Heart right ventricle (tissue), 16 donors: ENCODE measurements at regions not wholly inside any gene's neighbourhood (a gene's known extent, or its start where the extent isn't known, plus 50 kb on each side); places are given as distances from the start of the nearest gene placed in this dataset.

Experiments
- ATAC-seq, 8 donors: fragments of 200-7000 bp; cut with Tn5 transposase; one replicate each; pipeline ENCODE4 v1.9.1; 2020; ENCODE audit warnings: mild to moderate bottlenecking in 8 of 8, moderate library complexity in 8 of 8, moderate number of reproducible peaks in 1 of 8
- DNase-seq, 2 donors: peaks; one replicate each; pipeline ENCODE4 v3.0.0-alpha.2; 2020
- H3K27ac ChIP-seq, 10 donors: fragments of 200-600 bp; sonication (generic) in 2 of 10; one replicate each; pipeline versions ENCODE4 v1.5.0 to v1.8.0; 2020 to 2022; ENCODE audit warnings: mild to moderate bottlenecking in 3 of 10
- H3K27me3 ChIP-seq, 7 donors: fragments of 200-600 bp; one replicate each; pipeline ENCODE4 v1.8.0; 2021 to 2022; ENCODE audit warnings: mild to moderate bottlenecking in 2 of 7
- H3K36me3 ChIP-seq, 9 donors: fragments of 200-600 bp; sonication (generic) in 1 of 9; one replicate each; pipeline versions ENCODE4 v1.5.0 to v1.8.0; 2020 to 2022; ENCODE audit warnings: mild to moderate bottlenecking in 2 of 9
- H3K4me1 ChIP-seq, 9 donors: fragments of 200-600 bp; sonication (generic) in 1 of 9; one replicate each; pipeline versions ENCODE4 v1.5.0 to v1.8.0; 2020 to 2022; ENCODE audit warnings: mild to moderate bottlenecking in 4 of 9
- H3K4me3 ChIP-seq, 10 donors: fragments of 200-600 bp; sonication (generic) in 2 of 10; one replicate each; pipeline versions ENCODE4 v1.5.0 to v1.8.0; 2020 to 2022; ENCODE audit warnings: mild to moderate bottlenecking in 7 of 10, moderate library complexity in 2 of 10
- H3K9me3 ChIP-seq, 11 donors: fragments of 200-600 bp in 10 of 11; sonication (generic) in 2 of 11; one replicate each; pipeline versions ENCODE4 v1.5.0 to v1.8.0; 2013 to 2022; ENCODE audit warnings: mild to moderate bottlenecking in 2 of 11, control low read depth in 1 of 11, moderate library complexity in 1 of 11
- WGBS, 2 donors: extraction: QIAGEN DNeasy Blood & Tissue Kit; methylation state at CpG; one replicate each; pipeline ENCODE4 v1.1.7; 2013; ENCODE audit warnings: inconsistent platforms in 1 of 2; 5-methylcytosine and 5-hydroxymethylcytosine counted together
- intact Hi-C, 10 donors: fragments of 100-400 bp; cut with DNase I; formaldehyde crosslinking; loops; one replicate each; pipeline versions ENCODE4 v1.11.1 to v1.14.2; 2022
- TF ChIP-seq, protein P1 (sequence below), 9 donors: fragments of 200-600 bp; sonication (generic) in 2 of 9; IDR thresholded peaks; one replicate each; pipeline versions ENCODE4 v1.5.0 to v1.8.0; 2021 to 2022; ENCODE audit warnings: antibody characterized with exemption in 9 of 9, mild to moderate bottlenecking in 5 of 9, moderate library complexity in 1 of 9
- donor health status: Arrhythmogenic right ventricular cardiomyopathy.
- donor health status: ischemic (EF 13 %, LVEDD 7.1; RV severe dilation, severe dysfunction).
- donor health status: healthy with polysubstance abuse.
- donor health status: DM: no; HTN: yes; CAD: no.
- donor health status: DM: no; HTN: no; CAD: no.
- donor health status: ischemic (EF 25% LVEDD 6.9; RV normal size, moderate dysfunction).
- donor health status: ischemic (EF 25% LVEDD 5.7; RV mildly dilated, moderate dysfunction).
- donor health status: healthy.
- donor health status: DM: yes; HTN: yes; CAD: no.
- donor health status: Ischemic cardiomyopathy.
- donor health status: ischemic (EF 35%, LVEDD 5.7; RV mildly dilated, moderate dysfunction).
- donor health status: nonischemic (EF 11% LVEDD 7.7; RV severe dilation, severe dysfunction).
- donor health status: DM: yes; HTN: yes; CAD: no.
- donor health status: PGD.
- donor health status: ischemic (EF 29% LVEDD 5.4; RV normal size, mild dysfunction).
- donor health status: nonischemic (EF 23%, LVEDD 6.1; RV moderate dilation, normal function).

DNA sequence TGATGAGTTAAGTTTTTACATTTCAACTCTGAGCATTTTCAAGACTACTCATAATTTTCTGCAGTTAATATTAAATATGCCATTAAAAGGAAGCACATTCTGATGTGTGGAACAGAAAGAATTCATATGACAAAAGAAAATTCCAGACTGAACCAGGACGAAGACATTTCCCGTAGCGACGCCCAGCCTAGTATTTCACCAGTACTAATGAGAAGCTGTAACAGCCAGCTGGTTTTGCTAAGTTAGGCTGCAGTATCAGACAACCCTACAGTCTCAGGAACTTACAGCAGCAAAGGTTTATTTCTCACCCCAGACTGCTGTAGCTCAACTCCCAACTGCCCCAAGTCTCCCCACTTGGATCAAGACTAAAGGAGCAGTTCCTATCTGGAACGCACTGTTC, 91.6 kb downstream of the TMEM174 start:
- Histone ChIP-seq H3K4me3 (no peak overlapping the region), H3K27me3 (peaks cover 0 to 60% (median 27%) of the 10 kb centered on the region in 7 donors), H3K9me3 (no peaks in the 10 kb centered on the region), H3K27ac (no peak overlapping the region), H3K36me3 (no peaks in the 10 kb centered on the region), H3K4me1 (no peaks in the 10 kb centered on the region)
- no peak for DNase-seq
- 72% methylated on average over 5 of the region's 5 CpGs for WGBS, 2 donors
- TF ChIP-seq, protein P1, sequence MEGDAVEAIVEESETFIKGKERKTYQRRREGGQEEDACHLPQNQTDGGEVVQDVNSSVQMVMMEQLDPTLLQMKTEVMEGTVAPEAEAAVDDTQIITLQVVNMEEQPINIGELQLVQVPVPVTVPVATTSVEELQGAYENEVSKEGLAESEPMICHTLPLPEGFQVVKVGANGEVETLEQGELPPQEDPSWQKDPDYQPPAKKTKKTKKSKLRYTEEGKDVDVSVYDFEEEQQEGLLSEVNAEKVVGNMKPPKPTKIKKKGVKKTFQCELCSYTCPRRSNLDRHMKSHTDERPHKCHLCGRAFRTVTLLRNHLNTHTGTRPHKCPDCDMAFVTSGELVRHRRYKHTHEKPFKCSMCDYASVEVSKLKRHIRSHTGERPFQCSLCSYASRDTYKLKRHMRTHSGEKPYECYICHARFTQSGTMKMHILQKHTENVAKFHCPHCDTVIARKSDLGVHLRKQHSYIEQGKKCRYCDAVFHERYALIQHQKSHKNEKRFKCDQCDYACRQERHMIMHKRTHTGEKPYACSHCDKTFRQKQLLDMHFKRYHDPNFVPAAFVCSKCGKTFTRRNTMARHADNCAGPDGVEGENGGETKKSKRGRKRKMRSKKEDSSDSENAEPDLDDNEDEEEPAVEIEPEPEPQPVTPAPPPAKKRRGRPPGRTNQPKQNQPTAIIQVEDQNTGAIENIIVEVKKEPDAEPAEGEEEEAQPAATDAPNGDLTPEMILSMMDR (IDR thresholded peaks at IDR 0.05): no peak
- intact Hi-C loops: no loop called here
- ATAC-seq: no peak

DNA sequence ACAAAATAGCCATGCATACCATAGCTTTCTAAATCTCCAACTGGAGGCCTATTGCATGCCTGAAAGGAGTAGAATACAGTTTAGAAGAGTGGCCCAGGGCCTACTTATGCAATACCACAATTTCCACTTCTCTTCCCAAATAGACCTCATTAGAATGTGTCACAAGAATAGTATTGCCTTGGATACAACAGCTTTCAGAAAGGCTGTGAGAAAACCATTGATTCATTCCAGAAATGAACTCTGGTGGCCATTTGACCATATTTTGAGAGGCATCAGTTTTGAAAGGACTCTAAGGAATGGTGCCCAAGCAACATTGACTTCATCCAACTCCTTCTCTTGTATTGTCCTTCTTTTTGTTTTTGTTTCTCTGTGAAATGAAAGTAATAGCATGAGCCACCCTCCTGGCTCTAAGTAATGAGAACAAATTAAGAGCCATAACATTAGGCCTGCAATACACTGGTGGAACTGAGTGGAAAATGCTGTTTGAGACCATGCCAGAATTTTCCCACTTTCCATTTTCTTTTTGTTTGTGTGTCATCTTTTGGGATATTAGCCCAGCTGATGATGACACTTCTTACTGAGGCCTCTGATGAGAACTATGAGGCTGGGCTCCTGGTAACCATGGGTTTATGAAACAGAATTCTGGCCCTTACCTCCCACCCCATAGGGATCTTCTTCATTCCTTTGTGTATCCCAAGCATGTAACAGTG, 90.2 kb downstream of the TMEM174 start:
- no peak overlapping the region for H3K4me3 ChIP-seq
- H3K27me3 ChIP-seq: peaks cover 0 to 54% (median 25%) of the 10 kb centered on the region in 7 donors
- TF ChIP-seq, protein P1 (IDR thresholded peaks at IDR 0.05): no peak
- H3K36me3 ChIP-seq: no peaks in the 10 kb centered on the region
- intact Hi-C loops: no loop called here
- DNase-seq: no peak
- no peak overlapping the region for H3K27ac ChIP-seq
- H3K9me3 ChIP-seq: no peaks in the 10 kb centered on the region
- no peak for ATAC-seq
- H3K4me1 ChIP-seq: no peaks in the 10 kb centered on the region

DNA sequence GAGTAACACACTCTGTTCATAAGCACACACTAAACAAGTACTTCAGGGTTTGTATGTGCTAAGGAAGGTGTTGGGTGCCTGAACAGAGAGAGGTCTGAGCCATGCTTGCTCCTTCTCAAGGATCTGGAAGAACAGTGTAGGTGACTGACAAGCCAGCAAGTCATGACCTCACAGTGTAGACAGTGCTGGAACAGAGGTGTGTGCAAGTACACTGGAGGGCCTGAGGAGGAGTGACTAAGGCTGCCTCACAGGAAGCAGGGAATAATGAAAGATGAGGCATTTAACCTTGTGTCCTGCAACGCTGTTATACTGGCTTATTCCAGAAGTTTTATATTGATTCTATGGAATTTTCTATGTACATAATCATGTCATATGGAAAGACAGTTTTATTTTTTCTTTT, 83.9 kb downstream of the TMEM174 start:
- intact Hi-C loops: no loop called here
- no peaks in the 10 kb centered on the region for H3K4me1 ChIP-seq
- peaks cover 0 to 55% (median 30%) of the 10 kb centered on the region in 7 donors for H3K27me3 ChIP-seq
- no peak overlapping the region for H3K27ac ChIP-seq
- ATAC-seq: no peak
- no peak overlapping the region for H3K4me3 ChIP-seq
- WGBS, 2 donors: 78 to 90% methylated on average over 1 of the region's 1 CpG
- TF ChIP-seq, protein P1 (IDR thresholded peaks at IDR 0.05): no peak
- peaks cover 0 to 12% (median 0%) of the 10 kb centered on the region in 11 donors for H3K9me3 ChIP-seq
- DNase-seq: no peak
- no peaks in the 10 kb centered on the region for H3K36me3 ChIP-seq

DNA sequence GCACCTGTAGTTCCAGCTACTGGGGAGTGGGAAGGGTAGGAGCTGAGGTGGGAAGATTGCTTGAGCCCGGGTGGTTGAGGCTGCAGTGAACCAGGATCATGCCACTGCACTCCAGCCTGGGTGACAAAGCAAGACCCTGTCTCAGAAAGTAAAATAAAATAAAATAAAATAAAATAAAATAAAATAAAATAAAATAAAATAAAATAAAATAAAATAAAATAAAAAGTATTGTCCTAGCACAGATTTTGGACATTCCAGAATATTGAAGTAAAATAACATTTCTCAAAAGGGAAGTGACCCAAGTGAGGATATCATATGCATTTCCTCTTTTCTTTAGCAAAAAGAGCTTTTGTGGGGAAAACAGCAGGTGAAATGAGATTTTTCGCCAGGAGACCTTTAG, 83.5 kb downstream of the TMEM174 start:
- WGBS, 2 donors: 79 to 85% methylated on average over 2 of the region's 2 CpGs
- DNase-seq (no peak), ATAC-seq (no peak)
- Histone ChIP-seq H3K27ac (no peak overlapping the region), H3K4me3 (no peak overlapping the region), H3K9me3 (peaks cover 0 to 12% (median 0%) of the 10 kb centered on the region in 11 donors), H3K36me3 (no peaks in the 10 kb centered on the region), H3K27me3 (peaks cover 0 to 58% (median 31%) of the 10 kb centered on the region in 7 donors), H3K4me1 (no peaks in the 10 kb centered on the region)
- intact Hi-C loops: no loop called here
- TF ChIP-seq, protein P1 (IDR thresholded peaks at IDR 0.05): no peak
